IMR-90 (cell line): ENCODE measurements at regions not wholly inside any gene's neighbourhood (a gene's known extent, or its start where the extent isn't known, plus 50 kb on each side); places are given as distances from the start of the nearest gene placed in this dataset.

ENCODE experiments used
- BHLHE40 ChIP-seq: fragments of 150-350 bp; IDR thresholded peaks from 2 replicates; pipeline ENCODE4 v1.6.1; 2016; ENCODE audit warnings: mild to moderate bottlenecking, low read depth, low read length
- CEBPB ChIP-seq: IDR thresholded peaks from 2 replicates; pipeline ENCODE4 v1.6.1; 2012; ENCODE audit warnings: low read depth, low read length, improper control_type of control experiment
- CHD1 ChIP-seq: IDR thresholded peaks from 2 replicates; pipeline ENCODE4 v1.6.1; 2012; ENCODE audit warnings: low read depth, low read length, improper control_type of control experiment
- FOS ChIP-seq: fragments of 150-350 bp; IDR thresholded peaks from 2 replicates; pipeline ENCODE4 v1.6.1; 2016; ENCODE audit warnings: low read depth, low read length
- MXI1 ChIP-seq: IDR thresholded peaks from 2 replicates; pipeline ENCODE4 v1.6.1; 2012; ENCODE audit warnings: low read depth, mild to moderate bottlenecking, low read length, moderate library complexity, borderline replicate concordance
- POLR2A ChIP-seq: IDR thresholded peaks from 2 replicates; pipeline ENCODE4 v1.6.1; 2012; ENCODE audit warnings: mild to moderate bottlenecking, low read depth, low read length
- RAD21 ChIP-seq: IDR thresholded peaks from 2 replicates; pipeline ENCODE4 v1.6.1; 2012; ENCODE audit warnings: low read length, improper control_type of control experiment
- RCOR1 ChIP-seq: IDR thresholded peaks from 2 replicates; pipeline ENCODE4 v1.6.1; 2012; ENCODE audit warnings: mild to moderate bottlenecking, low read length, improper control_type of control experiment; ENCODE audit not compliant: insufficient replicate concordance
- RFX5 ChIP-seq: IDR thresholded peaks from 2 replicates; pipeline ENCODE4 v1.8.0; 2012; ENCODE audit warnings: low read depth, mild to moderate bottlenecking, low read length, moderate library complexity
- TF ChIP-seq, protein P1 (sequence below): conservative IDR thresholded peaks from 2 replicates; pipeline ENCODE4 v1.5.1; 2012; ENCODE audit warnings: mild to moderate bottlenecking, low read depth, low read length, improper control_type of control experiment
- TF ChIP-seq, protein P2 (sequence below): fragments of 150-350 bp; IDR thresholded peaks from 2 replicates; pipeline ENCODE4 v1.6.1; 2016; ENCODE audit warnings: low read depth, mild to moderate bottlenecking, low read length, moderate library complexity, borderline replicate concordance
- TF ChIP-seq, protein P3 (sequence below): fragments of 150-350 bp; IDR thresholded peaks from 2 replicates; pipeline ENCODE4 v1.6.1; 2017; ENCODE audit warnings: mild to moderate bottlenecking, antibody characterized with exemption, low read length, low read depth

DNA sequence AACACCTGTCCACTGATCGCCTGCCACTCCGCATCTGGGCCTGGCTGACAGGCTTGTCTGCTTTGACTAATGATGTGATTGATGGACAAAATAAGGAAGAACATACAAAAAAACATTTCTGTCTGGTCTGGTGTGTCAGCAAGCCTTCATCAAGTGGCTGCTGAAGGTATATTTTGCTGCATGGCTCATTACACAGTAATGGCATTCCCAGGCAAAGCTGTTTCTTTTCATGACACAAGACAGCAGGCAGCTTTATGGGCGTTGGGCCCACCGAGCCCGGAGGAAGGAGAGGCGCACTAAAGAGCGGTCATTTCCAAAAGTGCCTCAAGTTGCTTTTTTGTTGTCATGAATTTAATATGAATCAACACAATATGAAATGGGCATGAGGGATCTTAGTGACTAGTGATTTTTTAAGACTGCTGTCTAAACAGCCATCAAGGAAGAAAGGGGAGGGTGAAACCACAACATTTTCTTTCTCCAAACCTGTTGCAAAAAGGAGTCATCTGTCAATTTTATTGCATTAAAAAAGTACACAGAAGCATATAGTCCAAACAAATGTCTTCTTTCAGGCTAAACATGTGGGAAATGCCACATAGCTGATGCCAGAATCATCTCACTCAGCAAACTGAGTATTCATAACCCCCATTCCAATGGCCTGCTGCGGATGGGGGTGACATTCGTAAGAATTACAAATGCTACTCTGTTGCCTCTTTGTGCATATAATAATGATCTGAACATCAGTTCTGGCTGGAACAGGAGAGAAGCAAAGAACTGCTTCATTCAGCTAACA, 476.6 kb downstream of the ZNF536 start:
- TF ChIP-seq CHD1 (no peak), POLR2A (no peak), BHLHE40 (no peak), RAD21 (no peak), CEBPB (no peak), RFX5 (no peak), RCOR1 (no peak), MXI1 (no peak), FOS (no peak)
- TF ChIP-seq, protein P1, sequence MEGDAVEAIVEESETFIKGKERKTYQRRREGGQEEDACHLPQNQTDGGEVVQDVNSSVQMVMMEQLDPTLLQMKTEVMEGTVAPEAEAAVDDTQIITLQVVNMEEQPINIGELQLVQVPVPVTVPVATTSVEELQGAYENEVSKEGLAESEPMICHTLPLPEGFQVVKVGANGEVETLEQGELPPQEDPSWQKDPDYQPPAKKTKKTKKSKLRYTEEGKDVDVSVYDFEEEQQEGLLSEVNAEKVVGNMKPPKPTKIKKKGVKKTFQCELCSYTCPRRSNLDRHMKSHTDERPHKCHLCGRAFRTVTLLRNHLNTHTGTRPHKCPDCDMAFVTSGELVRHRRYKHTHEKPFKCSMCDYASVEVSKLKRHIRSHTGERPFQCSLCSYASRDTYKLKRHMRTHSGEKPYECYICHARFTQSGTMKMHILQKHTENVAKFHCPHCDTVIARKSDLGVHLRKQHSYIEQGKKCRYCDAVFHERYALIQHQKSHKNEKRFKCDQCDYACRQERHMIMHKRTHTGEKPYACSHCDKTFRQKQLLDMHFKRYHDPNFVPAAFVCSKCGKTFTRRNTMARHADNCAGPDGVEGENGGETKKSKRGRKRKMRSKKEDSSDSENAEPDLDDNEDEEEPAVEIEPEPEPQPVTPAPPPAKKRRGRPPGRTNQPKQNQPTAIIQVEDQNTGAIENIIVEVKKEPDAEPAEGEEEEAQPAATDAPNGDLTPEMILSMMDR: no peak
- TF ChIP-seq, protein P2, sequence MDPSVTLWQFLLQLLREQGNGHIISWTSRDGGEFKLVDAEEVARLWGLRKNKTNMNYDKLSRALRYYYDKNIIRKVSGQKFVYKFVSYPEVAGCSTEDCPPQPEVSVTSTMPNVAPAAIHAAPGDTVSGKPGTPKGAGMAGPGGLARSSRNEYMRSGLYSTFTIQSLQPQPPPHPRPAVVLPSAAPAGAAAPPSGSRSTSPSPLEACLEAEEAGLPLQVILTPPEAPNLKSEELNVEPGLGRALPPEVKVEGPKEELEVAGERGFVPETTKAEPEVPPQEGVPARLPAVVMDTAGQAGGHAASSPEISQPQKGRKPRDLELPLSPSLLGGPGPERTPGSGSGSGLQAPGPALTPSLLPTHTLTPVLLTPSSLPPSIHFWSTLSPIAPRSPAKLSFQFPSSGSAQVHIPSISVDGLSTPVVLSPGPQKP: no peak
- TF ChIP-seq, protein P3, sequence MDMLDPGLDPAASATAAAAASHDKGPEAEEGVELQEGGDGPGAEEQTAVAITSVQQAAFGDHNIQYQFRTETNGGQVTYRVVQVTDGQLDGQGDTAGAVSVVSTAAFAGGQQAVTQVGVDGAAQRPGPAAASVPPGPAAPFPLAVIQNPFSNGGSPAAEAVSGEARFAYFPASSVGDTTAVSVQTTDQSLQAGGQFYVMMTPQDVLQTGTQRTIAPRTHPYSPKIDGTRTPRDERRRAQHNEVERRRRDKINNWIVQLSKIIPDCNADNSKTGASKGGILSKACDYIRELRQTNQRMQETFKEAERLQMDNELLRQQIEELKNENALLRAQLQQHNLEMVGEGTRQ: no peak
